T-helper 2 cell treated with Interferon-gamma antibody and Interleukin-4, amounts not matched to agents 100 ng/mL and 5 ng/mL, for 36 hours (primary cell): ENCODE measurements at regions not wholly inside any gene's neighbourhood (a gene's known extent, or its start where the extent isn't known, plus 50 kb on each side); places are given as distances from the start of the nearest gene placed in this dataset.

Experiments used
- intact Hi-C: fragments of 100-400 bp; cut with micrococcal nuclease; formaldehyde crosslinking; loops from one replicate; pipeline ENCODE4 v1.15.1; 2023

DNA sequence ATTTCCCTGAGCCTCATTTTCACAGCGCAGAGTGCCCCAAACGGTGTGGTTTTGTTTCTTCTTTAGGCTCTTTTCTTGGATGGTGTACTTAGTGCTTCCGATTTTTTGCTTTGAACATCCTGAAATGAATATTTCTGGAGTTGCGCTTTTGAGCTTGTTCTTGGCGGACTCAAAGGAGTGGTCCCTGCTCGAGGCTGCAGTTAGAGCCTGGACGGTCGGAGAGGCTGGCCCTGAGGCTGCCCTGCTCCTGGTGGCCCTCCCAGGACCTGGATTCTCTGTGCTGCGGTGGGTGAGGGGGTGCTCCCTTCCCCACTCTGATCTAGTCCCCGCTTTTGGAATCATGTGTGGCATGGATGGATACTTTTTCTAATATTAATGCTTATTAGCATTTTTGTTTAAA lies 291.8 kb upstream of the IRX4 start:
- intact Hi-C loops, result no loop called here

DNA sequence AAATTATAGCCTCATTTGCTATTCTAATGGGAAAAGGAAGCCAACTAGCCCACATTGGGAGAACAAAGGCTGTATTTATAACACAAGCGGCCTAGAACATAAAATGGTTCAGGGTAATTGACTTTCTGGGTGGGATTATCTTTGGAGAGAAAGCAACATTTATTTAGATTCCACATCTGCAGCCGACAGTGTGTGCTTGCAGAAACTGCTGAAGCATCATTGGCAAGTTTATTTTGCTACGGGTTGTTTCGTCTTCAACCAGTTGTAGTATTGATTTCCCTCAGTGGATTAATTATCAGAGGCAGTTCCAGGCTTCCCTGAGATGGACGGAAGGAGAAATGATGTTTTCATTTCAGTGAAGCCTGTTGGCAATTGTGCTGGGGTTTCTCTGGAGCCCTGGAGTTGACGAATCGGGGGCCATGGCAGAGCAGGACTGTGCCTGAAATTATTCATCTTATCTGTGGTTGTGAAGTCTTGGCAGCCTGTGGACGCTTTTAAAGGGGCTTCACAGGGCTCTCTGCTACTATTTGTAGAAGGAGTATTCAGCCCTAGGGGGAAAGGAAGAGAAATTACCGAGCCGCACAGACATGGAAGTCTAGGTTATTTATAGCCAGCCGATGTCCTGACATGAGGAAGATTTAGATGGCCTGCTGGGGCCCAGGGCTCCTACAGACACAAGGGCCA lies 290.6 kb upstream of the IRX4 start:
- intact Hi-C loops, result no loop called here

DNA sequence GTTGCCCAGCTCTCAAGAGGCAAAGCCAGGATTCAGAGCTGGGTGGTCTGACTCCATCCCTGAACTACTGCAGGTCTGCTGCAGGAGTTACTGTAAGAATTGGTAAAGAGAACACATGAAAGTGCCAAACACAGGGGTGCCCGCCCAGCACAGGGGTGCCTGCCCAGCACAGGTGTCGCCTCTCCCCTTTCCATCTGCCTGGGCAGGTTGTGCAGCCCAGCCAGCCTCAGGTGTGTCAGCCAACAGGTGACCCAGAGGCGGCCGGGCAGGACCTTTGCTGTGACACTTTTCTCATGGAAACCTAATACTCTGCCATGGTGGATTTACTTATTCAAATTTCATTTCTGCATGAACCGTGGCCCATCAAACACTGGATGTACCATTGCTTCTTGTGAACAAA lies 289.7 kb upstream of the IRX4 start:
- intact Hi-C loops, result no loop called here

DNA sequence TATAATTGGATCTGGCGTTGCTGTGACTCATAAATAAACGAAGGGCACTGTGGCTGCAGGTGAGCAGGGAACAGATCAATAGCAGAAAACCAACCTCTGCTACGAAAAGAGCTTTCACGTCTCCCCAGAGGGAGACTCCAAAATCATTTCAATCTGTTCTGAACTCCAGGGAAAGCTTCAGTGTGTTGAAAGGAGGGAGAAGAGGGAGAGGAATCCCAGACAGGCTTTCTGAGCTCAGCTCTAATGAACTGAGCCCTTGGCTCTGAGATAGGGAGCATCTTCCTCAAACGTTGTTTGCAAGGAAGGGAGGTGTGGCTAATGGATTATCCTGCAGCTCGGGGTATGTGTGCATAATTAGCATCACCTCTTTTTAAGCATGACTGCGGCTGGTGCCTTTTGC lies 288.0 kb upstream of the IRX4 start:
- intact Hi-C loops, result no loop called here

DNA sequence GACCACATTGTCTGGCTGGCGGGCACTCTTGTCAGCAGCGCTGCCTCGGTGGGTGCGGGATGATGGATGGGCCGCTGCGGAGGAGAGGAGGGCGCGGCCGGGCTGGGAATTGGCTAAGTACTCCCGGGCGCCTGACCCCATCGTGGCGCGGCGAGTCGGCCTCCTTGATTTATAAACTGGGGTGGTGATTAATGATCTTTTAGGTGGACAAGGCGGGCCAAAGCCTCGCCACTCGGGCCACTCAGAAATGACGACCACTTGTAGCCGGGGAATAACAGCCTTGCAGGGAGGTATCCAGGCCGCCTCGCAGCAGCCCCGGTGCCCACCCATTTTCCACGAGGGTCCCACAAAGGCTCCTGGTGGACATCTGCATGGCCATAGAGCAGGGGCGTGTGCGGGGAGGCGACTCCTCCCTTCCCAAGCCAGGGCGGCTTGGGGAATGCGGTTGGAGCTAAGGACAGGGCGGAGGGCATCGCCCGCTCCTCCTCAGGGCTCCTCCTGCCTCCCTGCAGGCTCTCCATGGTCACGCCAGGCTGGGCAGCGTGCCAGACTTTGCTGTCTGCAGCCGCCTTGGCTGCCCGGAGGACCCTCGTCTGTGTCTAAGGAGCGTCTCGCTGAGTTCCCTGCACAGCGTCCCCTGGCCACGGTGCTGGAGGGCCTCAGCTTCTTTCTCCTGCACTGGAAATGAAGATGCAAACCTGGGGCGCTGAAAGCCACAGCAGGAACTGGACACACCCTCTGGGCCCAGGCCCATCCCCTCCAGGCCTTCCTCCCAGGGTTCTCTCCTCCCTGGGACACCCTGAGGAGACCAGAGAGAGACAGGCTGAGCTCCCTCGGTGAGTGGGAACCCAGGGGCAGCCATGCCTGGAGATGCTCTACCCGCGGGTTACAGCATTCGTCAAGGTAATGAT lies 287.4 kb upstream of the IRX4 start:
- intact Hi-C loops, result no loop called here

DNA sequence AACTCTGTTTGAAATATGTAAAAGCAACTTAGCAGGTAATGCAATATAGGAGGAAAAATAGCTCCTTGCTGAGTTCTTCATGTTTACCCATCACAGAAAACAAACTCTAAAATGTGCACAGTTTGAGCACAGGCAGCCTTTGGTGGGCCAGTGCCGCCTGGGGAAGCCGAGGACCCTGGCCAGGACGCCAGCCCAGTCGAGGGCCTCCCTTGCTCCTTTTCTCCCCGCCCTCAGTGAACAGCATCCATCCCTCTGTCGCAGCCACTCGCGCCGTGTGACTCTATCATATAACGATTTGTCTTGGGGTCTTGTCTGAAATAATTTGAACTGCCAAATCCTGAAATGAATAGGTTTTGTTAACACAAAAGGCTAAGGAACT lies 286.7 kb upstream of the IRX4 start:
- intact Hi-C loops, result no loop called here

DNA sequence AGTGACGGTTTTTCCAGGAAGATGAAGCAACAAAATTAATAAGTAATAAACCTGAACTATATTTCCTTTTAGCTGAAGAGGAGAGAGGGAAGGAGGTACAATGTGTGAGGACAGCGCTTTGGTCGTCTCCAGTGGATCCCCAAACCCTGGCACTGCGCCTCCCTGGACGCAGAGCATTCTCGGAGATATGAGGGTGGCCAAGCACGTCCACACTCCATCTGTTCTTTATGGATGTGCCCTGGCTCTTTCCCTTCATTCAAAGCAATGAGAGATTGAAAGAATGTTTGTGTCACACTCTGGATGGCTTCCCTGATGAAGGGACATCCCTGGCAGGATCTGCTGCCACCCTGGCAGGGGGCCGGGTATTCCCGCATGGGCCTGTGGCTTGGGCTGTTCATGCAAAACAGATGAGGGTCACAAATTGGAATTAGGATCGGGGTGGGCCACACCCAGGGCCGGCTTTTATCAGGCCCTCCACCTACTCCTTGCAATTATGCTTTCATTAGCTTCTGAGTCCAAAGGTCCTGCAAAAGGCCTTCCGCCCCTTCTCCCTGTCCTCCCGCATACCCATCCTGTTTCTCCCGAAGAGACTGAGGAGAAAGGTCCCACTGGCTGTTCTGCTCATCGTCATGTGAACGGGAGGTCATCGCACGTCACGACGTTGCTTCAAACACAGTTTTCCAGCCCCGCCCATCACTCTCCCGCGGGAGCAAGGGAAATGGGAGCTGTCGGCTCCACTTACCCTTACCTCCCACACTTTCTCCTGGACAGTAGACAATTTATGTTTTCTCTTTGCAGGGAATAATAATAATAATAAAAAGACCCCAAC lies 286.1 kb upstream of the IRX4 start:
- intact Hi-C loops, result no loop called here

DNA sequence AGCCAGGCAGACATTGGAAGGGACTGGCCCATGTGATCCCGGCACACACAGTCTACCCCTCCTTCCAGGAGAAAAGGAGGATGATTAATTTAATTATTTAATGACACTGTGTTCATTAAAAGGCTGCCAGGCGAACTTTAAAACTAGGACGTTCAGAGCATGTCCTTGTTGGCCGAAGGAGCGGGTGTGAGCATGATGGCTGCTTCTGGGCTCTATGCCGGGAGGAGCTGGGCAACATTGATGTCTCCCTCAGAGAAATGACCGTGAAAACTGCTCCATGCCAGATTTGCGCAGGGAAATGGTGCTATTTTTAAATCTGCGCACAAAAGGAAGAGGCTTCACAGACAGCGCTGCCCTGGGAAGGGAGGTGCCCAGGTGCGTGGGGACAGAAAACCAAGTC lies 284.9 kb upstream of the IRX4 start:
- intact Hi-C loops, result no loop called here

DNA sequence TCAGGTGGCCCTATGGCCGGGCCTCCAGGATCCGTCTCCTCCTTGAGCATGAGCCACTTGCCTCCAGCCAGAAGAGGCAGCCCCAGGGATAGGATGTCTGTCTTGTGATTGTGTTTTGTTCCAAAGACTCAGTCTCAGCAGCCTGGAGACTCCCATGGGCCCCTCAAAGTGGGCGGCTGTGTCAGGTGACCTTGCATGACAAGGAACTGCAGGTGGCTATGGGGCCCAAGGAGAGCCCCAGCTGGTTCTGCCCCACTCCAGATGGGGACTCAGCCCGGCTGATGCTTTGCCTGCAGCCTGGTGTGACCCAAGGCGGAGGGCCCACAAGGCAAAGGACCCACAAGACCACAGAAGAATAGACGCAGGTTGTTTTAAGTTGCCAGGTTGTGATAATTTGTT lies 284.3 kb upstream of the IRX4 start:
- intact Hi-C loops, result no loop called here

DNA sequence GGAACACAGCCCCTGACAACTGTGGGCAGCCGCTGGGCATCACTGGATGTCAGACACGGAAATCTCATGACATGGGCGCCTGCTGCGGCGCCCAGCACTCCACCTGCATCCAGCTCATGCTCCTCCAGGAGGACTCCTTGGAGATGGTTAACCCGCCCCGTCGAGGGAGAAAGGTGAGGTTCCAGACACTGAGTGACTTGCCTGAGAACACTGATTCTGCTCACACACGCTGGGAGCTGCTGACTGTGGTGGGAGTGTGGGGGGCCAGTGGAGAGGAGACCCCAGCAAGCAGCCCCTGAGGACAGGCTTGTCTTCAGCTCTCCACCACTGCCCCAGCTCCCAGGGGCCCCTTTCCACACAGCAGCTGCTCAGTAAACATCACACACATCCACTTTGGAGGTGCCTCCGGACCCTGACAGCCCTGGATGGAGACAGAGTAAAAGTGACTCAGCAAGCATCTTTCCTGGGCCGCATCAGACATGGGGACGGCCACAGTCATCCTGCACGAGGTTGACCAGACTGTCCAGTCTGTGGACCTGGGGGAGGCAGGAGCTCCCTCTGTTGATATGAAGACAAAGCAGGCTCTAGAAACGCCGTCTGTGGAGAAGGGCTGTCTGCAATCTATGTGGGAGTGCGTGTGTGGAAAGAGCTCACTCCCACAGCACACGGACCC lies 283.7 kb upstream of the IRX4 start:
- intact Hi-C loops, result no loop called here

DNA sequence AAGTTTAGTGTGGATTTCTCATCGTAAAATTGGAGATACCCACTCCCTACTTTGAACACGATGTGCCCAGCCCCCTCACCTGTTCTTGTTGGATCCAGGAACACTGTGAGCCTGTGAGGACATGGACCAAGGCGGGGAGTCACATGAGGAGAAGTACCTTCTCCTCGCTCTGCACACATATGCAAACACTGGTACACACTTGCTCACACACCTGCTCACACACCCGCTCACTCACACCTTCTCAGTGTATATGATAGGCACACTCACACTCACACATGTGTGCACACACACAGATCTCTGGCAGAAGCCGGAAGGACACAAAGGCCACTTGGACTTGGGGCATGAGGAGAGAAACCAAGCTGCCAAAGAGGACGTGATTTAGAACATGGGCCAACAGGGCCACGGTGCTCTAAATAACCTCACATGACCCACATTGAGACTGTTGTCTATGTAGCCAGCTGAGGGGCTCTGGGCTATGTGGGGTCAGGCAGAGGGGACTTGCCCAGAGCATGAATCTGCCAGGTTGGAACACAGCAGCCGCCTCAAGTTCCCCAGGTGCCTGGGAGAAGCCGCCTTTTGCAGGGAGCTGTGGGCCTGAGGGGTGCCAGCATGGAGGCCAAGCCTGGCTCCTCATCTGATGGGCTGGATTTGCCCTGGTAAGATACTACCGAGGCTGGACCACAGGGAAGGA lies 283.0 kb upstream of the IRX4 start:
- intact Hi-C loops, result no loop called here

DNA sequence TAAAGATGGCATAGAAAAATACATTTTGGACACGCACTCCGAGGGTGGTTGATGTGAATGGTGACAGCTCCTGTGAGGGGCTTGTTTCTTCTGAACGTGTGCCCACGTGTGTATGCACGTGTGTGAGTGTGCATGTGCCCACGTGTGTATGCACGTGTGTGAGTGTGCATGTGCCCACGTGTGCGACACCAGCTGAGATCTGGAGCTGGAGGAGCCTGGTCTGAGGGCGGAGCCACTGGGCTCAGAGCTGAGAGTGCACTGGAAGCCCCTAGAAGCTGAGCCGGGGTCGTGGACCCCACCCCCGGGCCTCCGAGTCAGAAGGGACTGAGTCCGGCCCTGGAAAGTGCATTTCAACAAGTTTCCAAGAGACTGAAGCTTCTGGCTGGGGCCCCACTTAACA lies 282.5 kb upstream of the IRX4 start:
- intact Hi-C loops, result no loop called here

DNA sequence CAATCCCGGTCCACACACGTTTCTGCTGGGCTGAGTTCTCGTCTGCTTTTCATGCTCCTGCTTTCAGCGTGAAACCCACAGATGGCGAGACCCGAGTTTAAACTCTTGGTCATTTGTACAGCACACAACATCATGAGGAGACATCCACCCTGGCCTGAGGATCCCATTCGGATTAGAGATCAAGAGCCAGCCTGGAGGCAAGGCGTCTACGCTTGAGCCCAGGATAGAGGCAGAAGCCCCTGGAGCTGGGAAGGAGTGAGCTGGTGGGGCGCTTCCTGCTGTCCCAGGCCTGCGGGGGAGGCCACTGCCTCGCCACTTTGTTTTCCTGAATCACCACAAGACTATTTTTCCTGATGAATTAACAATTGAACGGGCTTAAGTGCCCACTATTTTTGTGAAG lies 281.9 kb upstream of the IRX4 start:
- intact Hi-C loops, result no loop called here

DNA sequence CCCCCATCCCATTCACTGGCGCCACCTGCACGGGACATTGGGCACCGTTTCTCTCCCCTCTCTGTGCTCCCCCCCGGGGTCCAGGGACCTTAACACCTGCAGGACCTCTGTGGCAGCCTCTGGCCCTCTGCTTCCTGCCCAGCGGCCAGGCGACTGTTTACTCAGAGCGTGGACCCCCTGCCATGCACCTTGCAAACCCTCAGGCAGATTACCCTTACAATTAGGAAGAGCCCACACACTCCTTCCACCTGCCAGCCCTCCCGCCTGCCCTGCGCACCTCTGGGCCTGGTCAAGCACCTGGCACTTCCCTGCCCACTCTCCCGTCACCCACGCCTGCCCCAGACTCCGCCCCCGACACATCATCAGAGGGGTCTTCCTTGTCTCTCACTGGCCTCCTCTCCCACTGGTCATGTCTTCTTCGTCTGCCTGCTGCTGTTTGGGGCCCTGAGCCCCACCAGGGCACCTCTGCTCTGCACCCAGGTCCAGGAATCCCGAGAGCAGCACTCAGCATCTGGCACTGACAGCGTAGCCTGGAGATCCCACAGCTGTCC lies 281.3 kb upstream of the IRX4 start:
- intact Hi-C loops, result no loop called here

DNA sequence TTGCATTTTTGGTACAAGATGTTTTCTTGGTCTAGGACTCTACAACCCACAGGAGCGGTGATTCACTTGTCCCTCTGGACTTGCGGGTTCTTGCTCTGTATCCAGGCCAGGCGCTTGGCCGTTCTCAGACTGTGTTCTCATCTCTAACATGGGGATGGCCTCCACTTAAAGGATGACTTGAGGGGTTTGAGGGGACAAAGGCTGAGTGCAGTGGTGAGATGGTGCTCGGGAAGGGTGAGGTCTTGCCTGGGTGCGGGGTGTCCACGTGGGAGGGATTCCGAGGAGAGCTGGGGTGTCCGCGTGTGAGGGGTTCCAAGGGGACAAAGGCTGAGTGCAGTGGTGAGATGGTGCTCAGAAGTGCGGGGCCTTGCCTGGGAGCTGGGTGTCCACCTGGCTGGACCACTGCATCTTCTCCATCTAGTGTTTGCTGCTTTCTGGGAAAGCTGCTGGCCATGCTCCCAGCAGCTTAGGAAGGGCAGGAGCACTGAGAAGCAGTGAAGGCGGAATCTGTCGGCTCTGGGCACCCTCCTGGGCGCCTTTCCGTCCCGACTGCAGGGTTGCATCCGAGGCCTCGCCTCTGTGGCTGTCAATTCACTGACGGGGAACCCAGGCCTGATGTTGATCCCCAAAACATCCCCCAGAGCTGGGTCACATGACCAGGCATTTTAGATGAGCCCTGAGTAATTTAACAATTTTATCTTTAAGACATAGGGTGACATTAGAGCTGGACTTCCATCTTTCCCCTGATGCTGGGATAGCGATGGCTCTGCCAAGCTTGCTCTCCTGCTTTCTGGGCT lies 280.5 kb upstream of the IRX4 start:
- intact Hi-C loops, result no loop called here

DNA sequence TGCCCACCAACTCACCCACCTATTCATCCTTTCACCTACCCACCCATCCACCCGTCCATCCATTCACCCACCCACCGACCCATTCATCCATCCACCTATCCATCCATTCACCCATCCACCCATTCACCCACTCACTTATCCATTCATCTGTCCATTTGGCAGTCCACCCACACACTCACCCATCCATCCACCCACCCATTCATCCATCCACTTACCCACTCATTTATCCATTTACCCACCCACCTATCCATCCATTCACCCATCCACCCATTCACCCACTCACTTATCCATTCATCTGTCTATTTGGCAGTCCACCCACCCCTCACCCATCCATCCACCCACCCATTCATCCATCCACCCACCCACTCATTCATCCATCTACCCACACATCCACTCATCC lies 278.1 kb upstream of the IRX4 start:
- intact Hi-C loops, result no loop called here

DNA sequence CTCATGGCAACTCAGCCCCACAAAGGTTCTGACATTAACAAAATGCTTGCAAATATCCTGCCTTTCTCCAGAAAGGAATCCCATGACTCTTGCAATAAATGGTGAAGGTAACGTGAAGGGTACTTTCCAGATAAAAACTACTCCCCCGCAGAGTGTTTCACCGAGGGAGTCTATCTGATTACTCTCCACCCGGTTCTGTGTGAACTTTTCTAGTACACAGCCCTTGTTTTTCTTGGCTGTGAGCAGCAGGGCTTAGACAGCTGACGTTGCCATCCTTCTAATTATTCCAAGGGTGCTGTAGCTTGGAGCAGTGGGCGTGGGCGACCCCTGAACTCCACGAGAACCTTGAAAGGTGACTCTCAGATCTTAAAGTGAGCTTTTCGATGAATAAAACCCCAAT lies 276.0 kb upstream of the IRX4 start:
- intact Hi-C loops, result no loop called here

DNA sequence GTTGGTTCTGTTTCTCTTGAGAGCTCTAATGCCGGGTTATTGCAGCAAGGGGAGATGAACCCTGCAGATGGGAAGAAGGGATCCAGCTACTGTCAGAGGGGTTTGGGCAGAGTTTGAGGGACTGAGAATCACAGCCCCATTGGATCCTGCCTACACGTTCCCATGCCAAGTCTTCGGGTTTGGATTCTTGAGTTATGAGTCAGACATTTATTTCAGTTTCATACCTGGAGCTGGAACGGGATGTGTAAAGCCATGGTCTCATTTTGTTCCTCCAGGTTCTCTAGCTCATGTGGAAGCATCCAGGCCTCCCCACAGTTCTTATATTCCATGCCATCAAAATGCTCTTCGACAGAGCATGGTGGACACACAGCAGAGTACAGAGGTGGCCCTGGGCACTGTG lies 275.4 kb upstream of the IRX4 start:
- intact Hi-C loops, result no loop called here

DNA sequence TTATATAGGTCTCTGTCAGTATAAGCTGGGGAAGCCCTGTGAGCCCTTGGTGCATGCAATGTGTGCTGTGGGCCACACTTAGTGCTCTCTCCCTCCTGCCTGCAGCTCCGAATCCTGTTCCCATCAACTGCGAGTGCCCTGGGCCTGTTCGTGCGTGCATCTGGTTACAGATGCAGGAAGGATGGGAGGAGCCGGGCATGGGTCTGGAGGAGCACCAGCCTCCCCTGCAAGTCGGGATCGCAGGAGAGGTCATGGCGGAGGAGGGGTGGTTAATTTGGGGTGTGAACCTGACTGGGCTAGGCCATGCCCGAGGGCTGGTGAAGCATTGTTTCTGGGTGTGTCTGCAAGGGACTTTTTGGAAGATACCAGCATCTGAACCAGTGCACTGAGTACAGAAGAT lies 274.6 kb upstream of the IRX4 start:
- intact Hi-C loops, result no loop called here
